ENCODE measurements at regions not wholly inside any gene's neighbourhood (a gene's known extent, or its start where the extent isn't known, plus 50 kb on each side); places are given as distances from the start of the nearest gene placed in this dataset.

- DNase-seq (ENCODE audit: low read depth in 1 of 2, low spot score in 1 of 2) (no peak), ATAC-seq (no peak), FAIRE-seq (no peak)
- H3K4me3 ChIP-seq: no peak overlapping the region
- no peaks in the 10 kb centered on the region for H3K9me3 ChIP-seq
- 84% methylated on average over 2 of the region's 2 CpGs for WGBS (ENCODE audit: missing lambda C conversion rate)
- POLR2A ChIA-PET: no interaction called here
- CTCF ChIA-PET: no interaction called here
- H3K4me2 ChIP-seq: no peak overlapping the region
- TF ChIP-seq MAFK (IDR thresholded peaks at IDR 0.05; ENCODE audit: partially characterized antibody) (peak; percentile 35), GATA3 (IDR thresholded peaks at IDR 0.05; ENCODE audit: borderline replicate concordance) (no peak), SMC3 (IDR thresholded peaks at IDR 0.05) (no peak), POLR2A (IDR thresholded peaks at IDR 0.05; ENCODE audit: low read length) (no peak), KDM1A (IDR thresholded peaks at IDR 0.05; ENCODE audit: low read depth) (no peak), EHMT2 (IDR thresholded peaks at IDR 0.05; ENCODE audit: low read depth) (no peak), HOXB13 (CRISPR knock-in tag; IDR thresholded peaks at IDR 0.05; ENCODE audit: low read depth) (no peak), HOXB5 (CRISPR knock-in tag; IDR thresholded peaks at IDR 0.05) (no peak), RAD21 (conservative IDR thresholded peaks at IDR 0.05 in 1 of 2, IDR thresholded peaks at IDR 0.05 in 1 of 2) (no peak)
- 0 out of 3 replicates have a peak, but pooled peaks cover 2% of the 10 kb centered on the region for H3K4me1 ChIP-seq
- H3K27ac ChIP-seq: no peak overlapping the region
These were observed 172.4 kb upstream of the UBL3 start for GRCh38 chr13:30022796-30023195.

- H3K4me3 ChIP-seq: no peak overlapping the region
- 81% methylated on average over 10 of the region's 10 CpGs for WGBS (ENCODE audit: missing lambda C conversion rate)
- no peak overlapping the region for H3K27ac ChIP-seq
- H3K4me2 ChIP-seq: no peak overlapping the region
- FAIRE-seq (no peak), ATAC-seq (no peak), DNase-seq (ENCODE audit: low read depth in 1 of 2, low spot score in 1 of 2) (no peak)
- CTCF ChIA-PET: no interaction called here
- H3K9me3 ChIP-seq: no peaks in the 10 kb centered on the region
- TF ChIP-seq ZFP36 (IDR thresholded peaks at IDR 0.05; ENCODE audit: borderline replicate concordance, partially characterized antibody) (no peak), MAX (IDR thresholded peaks at IDR 0.05) (no peak), USF2 (IDR thresholded peaks at IDR 0.05) (no peak), KDM5A (IDR thresholded peaks at IDR 0.05) (no peak), RNF2 (IDR thresholded peaks at IDR 0.05; ENCODE audit: borderline replicate concordance, low read depth) (no peak), FOSB (CRISPR knock-in tag; IDR thresholded peaks at IDR 0.05) (no peak)
- H3K4me1 ChIP-seq: 0 out of 3 replicates have a peak, but pooled peaks cover 2% of the 10 kb centered on the region
- POLR2A ChIA-PET: no interaction called here
These were observed 171.8 kb upstream of the UBL3 start for GRCh38 chr13:30022256-30022655.

- ChIA-PET POLR2A (no interaction called here), CTCF (interaction anchor here (1.0 kb wide), 1 partner anchor 25 kb away, joined by 3 read pairs; no protein-coding TSS in a partner anchor)
- Histone ChIP-seq H3K9me3 (no peaks in the 10 kb centered on the region), H3K4me3 (no peak overlapping the region), H3K4me1 (0 out of 3 replicates have a peak, but pooled peaks cover 2% of the 10 kb centered on the region), H3K27ac (no peak overlapping the region), H3K4me2 (no peak overlapping the region)
- no peak for DNase-seq (ENCODE audit: low read depth in 1 of 2, low spot score in 1 of 2)
- no peak for ATAC-seq
- TF ChIP-seq MAX (IDR thresholded peaks at IDR 0.05) (no peak), FOSL2 (IDR thresholded peaks at IDR 0.05) (no peak), FOSL2 (CRISPR knock-in tag; IDR thresholded peaks at IDR 0.05) (no peak), JUNB (IDR thresholded peaks at IDR 0.05) (no peak), USF2 (IDR thresholded peaks at IDR 0.05) (no peak), ESRRA (IDR thresholded peaks at IDR 0.05; ENCODE audit: borderline replicate concordance, low read length) (no peak), NFE2L2 (conservative IDR thresholded peaks at IDR 0.05; ENCODE audit: low read length) (no peak), HOXB13 (CRISPR knock-in tag; IDR thresholded peaks at IDR 0.05; ENCODE audit: low read depth) (no peak), RARB (CRISPR knock-in tag; IDR thresholded peaks at IDR 0.05) (no peak), HMGXB4 (CRISPR knock-in tag; IDR thresholded peaks at IDR 0.05; ENCODE audit: borderline replicate concordance) (no peak), PHF8 (IDR thresholded peaks at IDR 0.05; ENCODE audit: borderline replicate concordance, low read depth) (no peak), JUN (IDR thresholded peaks at IDR 0.05) (no peak), KDM1A (IDR thresholded peaks at IDR 0.05; ENCODE audit: low read depth) (no peak), NPAS2 (CRISPR knock-in tag; IDR thresholded peaks at IDR 0.05; ENCODE audit: borderline replicate concordance) (no peak), HOXA7 (CRISPR knock-in tag; IDR thresholded peaks at IDR 0.05) (no peak)
- FAIRE-seq: no peak
- 49% methylated on average over 2 of the region's 2 CpGs for WGBS (ENCODE audit: missing lambda C conversion rate)
These were observed 171.2 kb upstream of the UBL3 start for GRCh38 chr13:30021611-30022010.

All from A549 (cell line).